HFFc6 (cell line): ENCODE measurements at regions not wholly inside any gene's neighbourhood (a gene's known extent, or its start where the extent isn't known, plus 50 kb on each side); places are given as distances from the start of the nearest gene placed in this dataset.

Experiments
- DNase-seq: peaks from one replicate; pipeline ENCODE4 v3.0.0-alpha.2; 2018
- H3K27ac Mint-ChIP-seq: 2 replicates; pipeline ENCODE4 v1.8.0; 2020; ENCODE audit warnings: mild to moderate bottlenecking, mixed read lengths
- H3K27me3 Mint-ChIP-seq: 2 replicates; pipeline ENCODE4 v1.8.0; 2021; ENCODE audit warnings: mild to moderate bottlenecking, moderate library complexity, mixed read lengths; ENCODE audit not compliant: insufficient read depth
- H3K36me3 Mint-ChIP-seq: 2 replicates; pipeline ENCODE4 v1.8.0; 2021; ENCODE audit warnings: low read depth, mixed read lengths
- H3K4me1 Mint-ChIP-seq: 2 replicates; pipeline ENCODE4 v1.8.0; 2020; ENCODE audit warnings: low read depth, mixed read lengths
- H3K4me3 Mint-ChIP-seq: 2 replicates; pipeline ENCODE4 v1.8.0; 2020; ENCODE audit warnings: mild to moderate bottlenecking, moderate library complexity, mixed read lengths
- H3K9me3 Mint-ChIP-seq: 2 replicates; pipeline ENCODE4 v1.8.0; 2020; ENCODE audit warnings: mild to moderate bottlenecking, mixed read lengths
- TF ChIP-seq, protein P1 (sequence below): fragments of 200-600 bp; sonication (generic); IDR thresholded peaks from 2 replicates; pipeline ENCODE4 v1.5.0; 2021; ENCODE audit warnings: antibody characterized with exemption, mild to moderate bottlenecking

DNA sequence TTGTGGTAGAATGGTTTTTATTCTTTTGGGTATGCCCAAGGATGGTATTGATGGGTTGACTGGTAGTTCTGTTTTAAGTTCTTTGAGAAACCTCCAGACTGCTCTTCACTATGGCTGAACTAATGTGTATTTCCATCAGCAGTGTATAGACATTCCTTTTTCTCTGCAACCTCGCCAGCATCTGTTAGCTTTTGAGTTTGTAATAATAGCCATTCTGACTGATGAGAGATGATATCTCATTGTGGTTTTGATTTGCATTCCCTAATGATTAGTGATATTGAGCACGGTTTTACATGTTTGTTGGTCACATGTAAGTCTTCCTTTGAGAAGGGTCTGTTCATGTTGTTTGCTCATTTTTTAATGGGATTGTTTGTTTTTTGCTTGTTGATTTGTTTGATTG, 1348.7 kb upstream of the NXPH2 start:
- Mint-ChIP-seq H3K36me3 (no peaks in the 10 kb centered on the region), H3K4me3 (no peak overlapping the region), H3K9me3 (peaks cover 30% of the 10 kb centered on the region), H3K27ac (no peak overlapping the region), H3K4me1 (no peaks in the 10 kb centered on the region), H3K27me3 (no peaks in the 10 kb centered on the region; the same call in 1 of the 2 replicates)
- no peak for DNase-seq
- TF ChIP-seq, protein P1, sequence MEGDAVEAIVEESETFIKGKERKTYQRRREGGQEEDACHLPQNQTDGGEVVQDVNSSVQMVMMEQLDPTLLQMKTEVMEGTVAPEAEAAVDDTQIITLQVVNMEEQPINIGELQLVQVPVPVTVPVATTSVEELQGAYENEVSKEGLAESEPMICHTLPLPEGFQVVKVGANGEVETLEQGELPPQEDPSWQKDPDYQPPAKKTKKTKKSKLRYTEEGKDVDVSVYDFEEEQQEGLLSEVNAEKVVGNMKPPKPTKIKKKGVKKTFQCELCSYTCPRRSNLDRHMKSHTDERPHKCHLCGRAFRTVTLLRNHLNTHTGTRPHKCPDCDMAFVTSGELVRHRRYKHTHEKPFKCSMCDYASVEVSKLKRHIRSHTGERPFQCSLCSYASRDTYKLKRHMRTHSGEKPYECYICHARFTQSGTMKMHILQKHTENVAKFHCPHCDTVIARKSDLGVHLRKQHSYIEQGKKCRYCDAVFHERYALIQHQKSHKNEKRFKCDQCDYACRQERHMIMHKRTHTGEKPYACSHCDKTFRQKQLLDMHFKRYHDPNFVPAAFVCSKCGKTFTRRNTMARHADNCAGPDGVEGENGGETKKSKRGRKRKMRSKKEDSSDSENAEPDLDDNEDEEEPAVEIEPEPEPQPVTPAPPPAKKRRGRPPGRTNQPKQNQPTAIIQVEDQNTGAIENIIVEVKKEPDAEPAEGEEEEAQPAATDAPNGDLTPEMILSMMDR: no peak

DNA sequence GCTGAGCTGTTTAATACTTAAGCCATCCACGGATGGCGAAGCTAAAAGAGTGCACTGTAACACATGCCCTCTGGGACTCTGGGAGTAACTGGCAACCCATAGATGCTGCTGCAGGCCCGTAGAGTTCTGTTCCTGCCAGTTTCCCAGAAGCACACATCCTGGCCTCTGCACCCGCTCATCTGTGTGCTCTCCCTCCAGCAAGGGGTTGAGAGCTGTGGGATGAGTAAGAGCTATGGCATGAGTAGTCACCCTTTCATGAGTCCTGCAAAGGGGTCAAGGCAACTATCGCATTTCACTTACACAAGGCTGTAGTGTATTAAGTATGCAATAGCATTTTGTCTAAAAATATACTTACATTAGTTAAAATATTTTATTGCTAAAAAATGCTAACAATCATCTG, 1341.8 kb upstream of the NXPH2 start:
- no peak overlapping the region for H3K27ac Mint-ChIP-seq

DNA sequence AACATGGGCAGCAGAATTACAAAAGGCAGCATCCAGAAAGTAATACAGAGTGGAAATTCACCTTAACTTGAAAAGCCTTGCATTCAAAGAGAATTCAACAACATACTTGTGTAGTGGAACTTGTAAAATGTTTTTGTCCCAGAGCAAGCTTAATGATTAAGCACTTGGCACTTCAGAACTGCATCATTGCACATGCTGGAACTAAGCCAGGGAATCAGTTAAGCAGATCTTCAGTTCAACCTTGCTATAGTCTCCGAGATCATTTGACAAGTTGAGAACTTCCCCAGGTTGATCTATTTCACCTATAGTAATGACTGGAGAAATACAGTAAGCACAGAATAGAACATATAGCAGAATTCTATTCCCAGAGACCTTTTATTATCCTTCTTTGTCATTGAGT, 1337.2 kb upstream of the NXPH2 start:
- TF ChIP-seq, protein P1: no peak
- peaks cover 53% of the 10 kb centered on the region for H3K9me3 Mint-ChIP-seq
- no peak overlapping the region for H3K27ac Mint-ChIP-seq
- no peaks in the 10 kb centered on the region for H3K4me1 Mint-ChIP-seq
- H3K27me3 Mint-ChIP-seq: no peaks in the 10 kb centered on the region; the same call in 1 of the 2 replicates
- H3K36me3 Mint-ChIP-seq: 0 out of 2 replicates have a peak, but pooled peaks cover 4% of the 10 kb centered on the region
- H3K4me3 Mint-ChIP-seq: no peak overlapping the region
- no peak for DNase-seq

More for the DNA sequence above, 1341.8 kb upstream of the NXPH2 start:
- H3K9me3 Mint-ChIP-seq: peaks cover 59% of the 10 kb centered on the region
- H3K4me1 Mint-ChIP-seq: no peaks in the 10 kb centered on the region
- no peaks in the 10 kb centered on the region for H3K36me3 Mint-ChIP-seq
- H3K4me3 Mint-ChIP-seq: no peak overlapping the region
- DNase-seq: no peak
- TF ChIP-seq, protein P1: no peak
- H3K27me3 Mint-ChIP-seq: no peaks in the 10 kb centered on the region

DNA sequence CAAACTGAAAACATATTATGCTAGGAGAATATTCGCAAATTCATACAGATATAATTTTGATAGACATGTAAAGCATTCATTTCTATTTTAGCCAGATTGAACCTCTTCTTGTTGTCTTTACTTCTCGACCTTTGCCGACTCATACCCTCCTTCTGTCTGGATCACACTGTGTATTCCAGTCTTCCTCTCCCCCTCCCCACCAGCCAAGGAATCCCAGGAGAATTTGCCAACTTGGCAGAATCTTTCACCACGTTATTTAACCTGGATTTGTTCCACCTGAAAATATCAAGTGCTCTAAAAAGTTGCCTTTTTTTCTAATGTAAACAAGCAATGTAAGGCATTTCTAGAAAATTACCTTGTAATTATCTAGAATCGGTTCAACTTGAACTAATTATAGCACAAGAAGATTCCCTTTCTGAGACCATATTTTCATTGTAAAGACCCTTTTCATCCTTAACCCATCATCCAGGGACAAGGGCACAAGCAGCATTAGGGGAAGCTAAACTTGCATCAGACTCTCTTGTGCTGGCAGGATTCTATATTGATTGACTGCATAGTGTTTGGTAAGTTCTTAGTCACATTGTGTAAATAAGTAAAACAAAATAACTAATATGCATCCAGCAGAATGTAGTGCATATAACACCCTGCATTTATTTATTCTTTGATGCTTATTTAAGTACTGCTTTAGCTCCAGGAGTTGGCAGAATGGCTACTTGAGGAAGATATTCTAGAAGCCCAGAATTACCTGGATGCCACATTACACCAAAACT, 1328.7 kb upstream of the NXPH2 start:
- no peaks in the 10 kb centered on the region for H3K4me1 Mint-ChIP-seq
- TF ChIP-seq, protein P1: no peak
- H3K27me3 Mint-ChIP-seq: no peaks in the 10 kb centered on the region; the same call in 1 of the 2 replicates
- no peak for DNase-seq
- peaks cover 4% of the 10 kb centered on the region; the same call in 1 of the 2 replicates for H3K36me3 Mint-ChIP-seq
- peaks cover 26% of the 10 kb centered on the region for H3K9me3 Mint-ChIP-seq
- no peak overlapping the region for H3K4me3 Mint-ChIP-seq
- no peak overlapping the region for H3K27ac Mint-ChIP-seq

DNA sequence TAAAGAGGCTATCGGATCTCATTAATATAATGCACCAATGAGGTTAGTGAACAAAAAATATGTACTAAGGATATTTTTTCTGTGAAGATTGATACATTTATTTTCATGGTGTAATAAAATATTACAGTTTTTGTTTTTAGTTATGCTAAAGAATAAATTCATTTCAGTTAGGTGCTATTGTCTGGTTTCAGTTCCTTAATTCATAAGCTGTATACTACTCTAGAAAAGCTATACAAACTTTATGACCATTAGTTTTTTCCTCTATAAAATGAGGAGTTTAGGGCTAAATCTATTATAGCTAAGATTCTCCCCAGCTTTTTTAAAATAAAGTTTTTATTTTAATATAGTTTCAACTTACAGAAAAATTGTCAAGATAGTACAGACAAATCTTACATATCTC, 1311.7 kb upstream of the NXPH2 start:
- H3K27ac Mint-ChIP-seq: no peak overlapping the region
- DNase-seq: no peak
- peaks cover 26% of the 10 kb centered on the region for H3K9me3 Mint-ChIP-seq
- no peaks in the 10 kb centered on the region for H3K36me3 Mint-ChIP-seq
- TF ChIP-seq, protein P1: no peak
- H3K4me3 Mint-ChIP-seq: no peak overlapping the region
- no peaks in the 10 kb centered on the region; the same call in 1 of the 2 replicates for H3K27me3 Mint-ChIP-seq
- H3K4me1 Mint-ChIP-seq: no peaks in the 10 kb centered on the region
